Peyer's patch (tissue), 4 donors: ENCODE measurements at regions not wholly inside any gene's neighbourhood (a gene's known extent, or its start where the extent isn't known, plus 50 kb on each side); places are given as distances from the start of the nearest gene placed in this dataset.

Source experiments
- POLR2A ChIP-seq, 2 donors: fragments of 450-650 bp; IDR thresholded peaks; one replicate each; pipeline ENCODE4 v1.5.1; 2017; ENCODE audit warnings: antibody characterized with exemption in 2 of 2, mild to moderate bottlenecking in 2 of 2, moderate library complexity in 2 of 2
- TF ChIP-seq, protein P1 (sequence below), 6 experiments: fragments of 450-650 bp in 4 of 6; fragments of 200-600 bp in 2 of 6; sonication (generic) in 1 of 6; IDR thresholded peaks; one replicate each; pipeline ENCODE4 v1.5.1; 2017 to 2019; ENCODE audit warnings: antibody characterized with exemption in 6 of 6, mild to moderate bottlenecking in 3 of 6, moderate library complexity in 1 of 6

GRCh38 chr6:92708270-92708669 lies 711.1 kb downstream of the EPHA7 start:
- TF ChIP-seq, protein P1, sequence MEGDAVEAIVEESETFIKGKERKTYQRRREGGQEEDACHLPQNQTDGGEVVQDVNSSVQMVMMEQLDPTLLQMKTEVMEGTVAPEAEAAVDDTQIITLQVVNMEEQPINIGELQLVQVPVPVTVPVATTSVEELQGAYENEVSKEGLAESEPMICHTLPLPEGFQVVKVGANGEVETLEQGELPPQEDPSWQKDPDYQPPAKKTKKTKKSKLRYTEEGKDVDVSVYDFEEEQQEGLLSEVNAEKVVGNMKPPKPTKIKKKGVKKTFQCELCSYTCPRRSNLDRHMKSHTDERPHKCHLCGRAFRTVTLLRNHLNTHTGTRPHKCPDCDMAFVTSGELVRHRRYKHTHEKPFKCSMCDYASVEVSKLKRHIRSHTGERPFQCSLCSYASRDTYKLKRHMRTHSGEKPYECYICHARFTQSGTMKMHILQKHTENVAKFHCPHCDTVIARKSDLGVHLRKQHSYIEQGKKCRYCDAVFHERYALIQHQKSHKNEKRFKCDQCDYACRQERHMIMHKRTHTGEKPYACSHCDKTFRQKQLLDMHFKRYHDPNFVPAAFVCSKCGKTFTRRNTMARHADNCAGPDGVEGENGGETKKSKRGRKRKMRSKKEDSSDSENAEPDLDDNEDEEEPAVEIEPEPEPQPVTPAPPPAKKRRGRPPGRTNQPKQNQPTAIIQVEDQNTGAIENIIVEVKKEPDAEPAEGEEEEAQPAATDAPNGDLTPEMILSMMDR (IDR thresholded peaks at IDR 0.05): no peak
- TF ChIP-seq POLR2A (IDR thresholded peaks at IDR 0.05): no peak
